ENCODE measurements at regions not wholly inside any gene's neighbourhood (a gene's known extent, or its start where the extent isn't known, plus 50 kb on each side); places are given as distances from the start of the nearest gene placed in this dataset.

DNA sequence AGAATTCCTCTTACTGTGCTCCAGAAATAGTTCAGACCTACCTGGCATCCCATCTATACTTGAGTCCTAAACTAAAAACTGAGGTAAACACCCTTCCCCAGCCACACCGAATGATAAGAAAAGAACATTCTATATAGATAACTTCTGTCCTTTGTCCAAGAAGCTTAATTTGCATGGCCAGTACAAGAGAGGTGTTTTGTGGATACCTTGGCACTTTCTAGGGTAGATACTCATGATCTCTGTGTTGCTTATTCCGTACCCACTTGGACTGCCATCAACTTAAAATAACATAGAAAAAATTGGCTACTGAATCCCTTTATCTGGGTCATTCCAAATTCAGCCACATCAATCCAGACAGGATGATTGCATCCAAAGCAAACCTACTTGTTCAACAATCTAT is 1050.4 kb downstream of the STIM2 start:
- no peaks in the 10 kb centered on the region for H3K9me3 Mint-ChIP-seq
- no peak overlapping the region for H3K4me3 Mint-ChIP-seq
- no peak overlapping the region for H3K27ac Mint-ChIP-seq
- H3K4me1 Mint-ChIP-seq = no peaks in the 10 kb centered on the region
- no peak for ATAC-seq
- no peaks in the 10 kb centered on the region for H3K36me3 Mint-ChIP-seq
- H3K27me3 Mint-ChIP-seq = no peaks in the 10 kb centered on the region

DNA sequence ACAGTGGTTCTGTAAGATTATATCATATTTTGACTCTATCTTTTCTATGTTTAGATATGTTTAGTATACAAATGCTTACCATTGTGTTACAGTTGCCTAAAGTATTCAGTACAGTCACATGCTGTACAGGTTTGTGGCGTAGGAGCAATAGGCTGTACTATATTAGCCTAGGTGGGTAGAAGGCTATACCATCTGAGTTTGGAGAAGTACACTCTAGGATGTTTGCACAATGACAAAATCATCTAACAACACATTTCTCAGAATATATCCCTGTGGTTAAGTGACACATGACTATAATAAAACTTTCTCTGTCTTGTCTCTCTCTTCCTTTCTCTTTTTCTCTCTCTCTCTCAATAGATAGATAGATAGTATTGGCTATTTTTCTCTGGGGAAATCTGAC is 1053.1 kb downstream of the STIM2 start:
- ATAC-seq = no peak
- no peak overlapping the region for H3K4me3 Mint-ChIP-seq

DNA sequence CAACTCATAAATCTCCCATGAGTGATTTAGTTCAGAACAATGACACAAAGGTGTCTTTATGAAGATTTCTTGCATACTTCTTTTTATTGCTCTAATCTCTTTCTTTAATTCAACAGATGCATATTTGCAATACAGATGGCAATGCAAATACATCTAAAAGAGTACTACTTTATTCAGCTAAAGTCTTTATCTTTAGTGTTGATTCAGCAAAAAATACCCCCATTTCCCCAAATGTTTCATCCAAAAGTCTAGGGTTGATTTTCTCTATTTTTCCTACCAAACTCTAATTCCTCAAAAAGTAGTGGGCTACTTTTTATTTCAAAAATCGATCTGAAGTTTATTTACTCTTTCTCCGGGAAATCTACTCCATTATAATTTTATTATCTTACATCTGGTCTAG is 1055.2 kb downstream of the STIM2 start:
- Mint-ChIP-seq H3K4me3 (no peak overlapping the region), H3K27me3 (no peaks in the 10 kb centered on the region), H3K9me3 (no peaks in the 10 kb centered on the region), H3K27ac (no peak overlapping the region), H3K4me1 (no peaks in the 10 kb centered on the region), H3K36me3 (no peaks in the 10 kb centered on the region)
- ATAC-seq = no peak

More for the DNA sequence above, 1053.1 kb downstream of the STIM2 start:
- Mint-ChIP-seq H3K27ac (no peak overlapping the region), H3K9me3 (no peaks in the 10 kb centered on the region), H3K27me3 (no peaks in the 10 kb centered on the region), H3K4me1 (no peaks in the 10 kb centered on the region), H3K36me3 (no peaks in the 10 kb centered on the region)

- Mint-ChIP-seq H3K9me3 (no peaks in the 10 kb centered on the region), H3K27ac (no peak overlapping the region), H3K36me3 (no peaks in the 10 kb centered on the region), H3K27me3 (no peaks in the 10 kb centered on the region), H3K4me1 (no peaks in the 10 kb centered on the region), H3K4me3 (no peak overlapping the region)
- ATAC-seq = no peak
These were observed 1056.0 kb downstream of the STIM2 start for GRCh38 chr4:27916452-27917184.

- no peak for ATAC-seq
- Mint-ChIP-seq H3K27me3 (no peaks in the 10 kb centered on the region), H3K9me3 (peaks cover 3% of the 10 kb centered on the region), H3K36me3 (no peaks in the 10 kb centered on the region), H3K4me3 (no peak overlapping the region), H3K27ac (no peak overlapping the region), H3K4me1 (no peaks in the 10 kb centered on the region)
These were observed 1056.7 kb downstream of the STIM2 start for GRCh38 chr4:27917381-27917780.

DNA sequence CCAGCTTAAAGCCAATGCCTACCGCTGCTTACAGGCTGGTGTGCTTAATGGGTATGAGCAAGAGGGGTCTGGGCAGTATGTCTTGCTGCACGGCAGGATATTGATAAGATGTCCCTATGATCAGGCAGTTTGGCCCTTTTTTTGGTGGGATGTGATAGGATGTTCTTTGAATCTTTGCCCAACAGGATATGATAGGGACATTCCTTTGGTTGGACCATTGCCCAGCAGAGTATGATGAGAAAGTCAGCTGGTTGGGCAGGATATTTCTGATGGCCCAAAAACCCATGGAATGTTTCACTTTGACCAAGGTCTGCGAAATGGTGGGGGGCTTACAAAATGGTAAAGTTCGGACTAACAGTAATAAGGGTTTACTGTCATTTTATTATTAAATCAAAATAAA is 1060.6 kb downstream of the STIM2 start:
- H3K36me3 Mint-ChIP-seq = no peaks in the 10 kb centered on the region
- no peak for ATAC-seq
- no peaks in the 10 kb centered on the region for H3K27me3 Mint-ChIP-seq
- peaks cover 3% of the 10 kb centered on the region for H3K9me3 Mint-ChIP-seq
- H3K27ac Mint-ChIP-seq = no peak overlapping the region
- H3K4me1 Mint-ChIP-seq = no peaks in the 10 kb centered on the region
- no peak overlapping the region for H3K4me3 Mint-ChIP-seq

DNA sequence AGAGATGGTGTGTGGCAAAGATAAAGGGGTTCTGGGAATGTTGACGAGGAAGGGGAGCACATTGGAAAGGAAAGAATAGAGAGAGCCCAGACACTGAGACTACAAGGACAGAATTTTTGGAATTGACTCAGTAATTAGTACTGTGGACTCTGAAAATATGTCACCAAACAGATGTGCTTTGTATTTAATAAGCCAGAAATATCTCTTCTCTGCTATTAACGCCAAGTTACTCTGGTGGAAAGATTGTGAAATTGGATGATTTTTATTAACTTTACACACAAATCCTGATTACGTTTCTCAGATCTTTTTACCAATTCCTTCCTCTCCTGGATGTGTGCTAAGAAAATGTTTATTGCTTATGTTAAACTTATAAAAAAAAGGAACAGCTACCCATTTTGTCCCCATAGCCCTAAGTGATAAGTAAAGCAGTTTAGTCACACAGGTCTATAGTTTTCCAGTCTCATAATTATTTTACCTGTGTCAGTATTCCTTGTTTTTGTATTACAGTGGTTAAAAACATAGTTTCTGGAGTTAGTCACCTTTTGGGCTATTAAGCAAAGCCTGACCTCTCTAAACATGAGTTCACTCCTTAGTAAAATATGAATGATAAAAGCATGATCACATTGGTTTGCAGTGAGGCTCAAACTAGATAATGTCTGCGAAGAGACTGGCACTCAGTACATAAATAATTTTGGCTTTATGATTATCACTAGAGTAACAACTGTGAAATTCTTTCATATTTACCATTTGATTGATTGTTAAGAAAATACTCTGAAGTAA is 1068.3 kb downstream of the STIM2 start:
- H3K4me1 Mint-ChIP-seq = no peaks in the 10 kb centered on the region
- no peak overlapping the region for H3K4me3 Mint-ChIP-seq
- H3K27me3 Mint-ChIP-seq = no peaks in the 10 kb centered on the region
- no peaks in the 10 kb centered on the region for H3K36me3 Mint-ChIP-seq
- H3K27ac Mint-ChIP-seq = no peak overlapping the region
- no peak for ATAC-seq
- peaks cover 3% of the 10 kb centered on the region for H3K9me3 Mint-ChIP-seq

GRCh38 chr4:27930291-27930690 is 1069.7 kb downstream of the STIM2 start:
- ATAC-seq = no peak
- Mint-ChIP-seq H3K27me3 (no peaks in the 10 kb centered on the region), H3K4me3 (no peak overlapping the region), H3K4me1 (no peaks in the 10 kb centered on the region), H3K36me3 (no peaks in the 10 kb centered on the region), H3K27ac (no peak overlapping the region), H3K9me3 (peaks cover 3% of the 10 kb centered on the region)

GRCh38 chr4:27930976-27931375 is 1070.3 kb downstream of the STIM2 start:
- ATAC-seq = no peak
- Mint-ChIP-seq H3K36me3 (no peaks in the 10 kb centered on the region), H3K4me1 (no peaks in the 10 kb centered on the region), H3K27ac (no peak overlapping the region), H3K27me3 (no peaks in the 10 kb centered on the region), H3K9me3 (peaks cover 3% of the 10 kb centered on the region), H3K4me3 (no peak overlapping the region)

DNA sequence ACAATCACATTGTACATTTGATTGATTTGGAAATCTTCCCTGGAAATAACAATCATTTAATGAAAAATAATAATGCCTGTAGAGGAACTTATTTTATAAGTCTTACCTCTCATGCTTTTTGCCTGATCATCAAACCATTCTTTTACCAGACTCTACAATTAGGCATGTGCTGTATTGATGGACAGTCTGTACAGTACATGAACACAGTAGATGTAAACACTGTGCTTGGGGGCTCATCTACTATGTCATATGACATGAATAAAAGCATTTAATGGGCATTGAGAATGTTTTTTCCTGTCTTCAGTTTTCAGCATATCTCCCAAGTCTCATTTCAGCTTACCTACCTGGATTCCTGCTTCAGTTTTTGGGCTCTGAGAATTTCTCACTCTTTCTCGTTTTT is 1070.9 kb downstream of the STIM2 start:
- Mint-ChIP-seq H3K27me3 (no peaks in the 10 kb centered on the region), H3K4me3 (no peak overlapping the region), H3K9me3 (peaks cover under 1% of the 10 kb centered on the region), H3K4me1 (no peaks in the 10 kb centered on the region), H3K27ac (no peak overlapping the region), H3K36me3 (no peaks in the 10 kb centered on the region)
- no peak for ATAC-seq

- ATAC-seq = no peak
- H3K4me1 Mint-ChIP-seq = no peaks in the 10 kb centered on the region
- H3K9me3 Mint-ChIP-seq = peaks cover 3% of the 10 kb centered on the region
- no peaks in the 10 kb centered on the region for H3K36me3 Mint-ChIP-seq
- H3K27ac Mint-ChIP-seq = no peak overlapping the region
- no peak overlapping the region for H3K4me3 Mint-ChIP-seq
- H3K27me3 Mint-ChIP-seq = no peaks in the 10 kb centered on the region
These were observed 1074.2 kb downstream of the STIM2 start for GRCh38 chr4:27934871-27935270.

- no peak for ATAC-seq
- H3K4me1 Mint-ChIP-seq = no peaks in the 10 kb centered on the region
These were observed 1086.2 kb downstream of the STIM2 start for GRCh38 chr4:27946799-27947198.

DNA sequence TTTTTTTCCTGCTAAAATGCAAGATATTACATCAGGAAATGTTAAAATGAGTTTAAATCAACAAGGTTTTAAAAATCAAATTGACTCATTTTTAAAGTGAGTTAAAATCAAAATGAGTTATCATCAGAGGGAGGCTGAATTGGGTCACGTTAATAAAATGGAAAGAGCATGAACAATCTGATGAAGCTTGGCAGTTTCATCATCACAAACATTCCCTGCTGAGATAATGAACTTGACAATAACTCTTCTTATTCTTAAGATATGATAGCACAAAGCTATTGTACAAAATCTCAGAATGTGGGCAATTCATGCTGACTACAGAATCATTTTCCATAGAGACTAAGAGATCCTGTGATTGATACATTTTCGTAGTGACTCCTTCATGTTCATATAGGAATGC is 1086.7 kb downstream of the STIM2 start:
- H3K4me1 Mint-ChIP-seq = no peaks in the 10 kb centered on the region
- no peak for ATAC-seq
- no peaks in the 10 kb centered on the region for H3K27me3 Mint-ChIP-seq
- H3K27ac Mint-ChIP-seq = no peak overlapping the region
- peaks cover 2% of the 10 kb centered on the region for H3K9me3 Mint-ChIP-seq
- H3K36me3 Mint-ChIP-seq = no peaks in the 10 kb centered on the region
- H3K4me3 Mint-ChIP-seq = no peak overlapping the region

More at GRCh38 chr4:27946799-27947198, 1086.2 kb downstream of the STIM2 start:
- no peaks in the 10 kb centered on the region for H3K36me3 Mint-ChIP-seq
- H3K27ac Mint-ChIP-seq = no peak overlapping the region
- H3K27me3 Mint-ChIP-seq = no peaks in the 10 kb centered on the region
- peaks cover 2% of the 10 kb centered on the region for H3K9me3 Mint-ChIP-seq
- no peak overlapping the region for H3K4me3 Mint-ChIP-seq

GRCh38 chr4:27964095-27964494 is 1103.5 kb downstream of the STIM2 start:
- Mint-ChIP-seq H3K4me3 (no peak overlapping the region), H3K4me1 (no peaks in the 10 kb centered on the region), H3K9me3 (peaks cover 3% of the 10 kb centered on the region), H3K27me3 (no peaks in the 10 kb centered on the region), H3K27ac (no peak overlapping the region), H3K36me3 (no peaks in the 10 kb centered on the region)
- ATAC-seq = no peak

- H3K36me3 Mint-ChIP-seq = no peaks in the 10 kb centered on the region
- H3K4me3 Mint-ChIP-seq = no peak overlapping the region
- H3K27me3 Mint-ChIP-seq = no peaks in the 10 kb centered on the region
- H3K9me3 Mint-ChIP-seq = no peaks in the 10 kb centered on the region
- no peak for ATAC-seq
- no peaks in the 10 kb centered on the region for H3K4me1 Mint-ChIP-seq
- no peak overlapping the region for H3K27ac Mint-ChIP-seq
These were observed 1106.0 kb downstream of the STIM2 start for GRCh38 chr4:27966664-27967063.

DNA sequence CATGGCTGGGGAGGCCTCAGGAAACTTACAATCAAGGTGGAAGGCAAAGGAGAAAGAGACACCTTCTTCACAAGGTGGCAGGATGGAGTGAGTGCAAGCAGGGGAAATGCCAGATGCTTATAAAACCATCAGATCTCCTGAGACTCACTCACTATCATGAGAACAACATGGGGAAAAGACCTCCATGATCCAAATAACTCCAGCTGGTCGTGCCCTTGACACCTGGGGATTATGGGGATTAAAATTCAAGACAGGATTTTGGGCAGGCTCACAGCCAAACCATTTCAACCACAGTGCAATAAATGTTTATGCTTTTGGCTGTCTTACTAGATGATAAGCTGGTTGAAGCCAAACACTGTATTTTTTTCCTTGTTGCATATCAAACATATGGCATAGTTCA is 1112.4 kb downstream of the STIM2 start:
- ATAC-seq = no peak
- Mint-ChIP-seq H3K36me3 (no peaks in the 10 kb centered on the region), H3K9me3 (peaks cover 10% of the 10 kb centered on the region), H3K4me1 (no peaks in the 10 kb centered on the region), H3K4me3 (no peak overlapping the region), H3K27ac (no peak overlapping the region), H3K27me3 (no peaks in the 10 kb centered on the region)

Data from stimulated activated memory B cell treated with anti-CD40 and anti-IgM and Interleukin-4, amounts not matched to agents 10 μg/mL and 1 μg/mL and 100 μg/mL, for 72 hours (primary cell).